SK-N-SH (cell line): ENCODE measurements at regions not wholly inside any gene's neighbourhood (a gene's known extent, or its start where the extent isn't known, plus 50 kb on each side); places are given as distances from the start of the nearest gene placed in this dataset.

Experiments
- CTCF ChIA-PET: fragments of 300-600, 350-600 bp; formaldehyde crosslinking; extraction: SDS; loops from one replicate; lab custom pipeline; 2021; lab: Yijun Ruan, JAX
- POLR2A ChIA-PET: fragments of 350-600 bp; sonication (Branson Sonifier 250); formaldehyde crosslinking; extraction: SDS; loops from one replicate; lab custom pipeline; 2020; ENCODE audit warnings: antibody characterized with exemption, inconsistent platforms; lab: Yijun Ruan, JAX
- DNase-seq: peaks from one replicate; pipeline ENCODE4 v3.0.0; 2012
- H2AFZ ChIP-seq: fragments of 200-600 bp; sonication (generic); 2 replicates; pipeline ENCODE4 v1.8.1; 2016; ENCODE audit warnings: antibody characterized with exemption, mild to moderate bottlenecking, low read depth
- H3F3A ChIP-seq: fragments of 200-600 bp; sonication (generic); replicated peaks from 2 replicates; pipeline ENCODE3; 2016; ENCODE audit warnings: antibody characterized with exemption, mild to moderate bottlenecking; ENCODE audit not compliant: insufficient read depth
- H3K27ac ChIP-seq, 2 experiments: fragments of 200-500 bp in 1 of 2; fragments of 200-600 bp in 1 of 2; sonication (Bioruptor generic) in 1 of 2; sonication (generic), shearing (Covaris generic) in 1 of 2; 2 replicates each; pipeline versions ENCODE4 v1.5.1 to v1.6.1; 2014 to 2016; ENCODE audit warnings: low read depth in 2 of 2, inconsistent platforms in 1 of 2, low read length in 1 of 2, mild to moderate bottlenecking in 1 of 2, mixed read lengths in 1 of 2
- H3K27me3 ChIP-seq: fragments of 200-600 bp; sonication (generic), shearing (Covaris generic); 2 replicates; pipeline ENCODE4 v1.6.1; 2016; ENCODE audit warnings: mixed run types; ENCODE audit not compliant: insufficient read depth
- H3K36me3 ChIP-seq, 2 experiments: fragments of 200-500 bp in 1 of 2; fragments of 200-600 bp in 1 of 2; sonication (Bioruptor generic) in 1 of 2; sonication (generic) in 1 of 2; replicated peaks in 1 of 2; 2 replicates each; pipeline versions ENCODE3 to v1.5.1; 2014 to 2016; ENCODE audit warnings: low read length in 1 of 2, mild to moderate bottlenecking in 1 of 2; ENCODE audit not compliant: insufficient read depth in 2 of 2, control insufficient read depth in 1 of 2
- H3K4me1 ChIP-seq, 2 experiments: fragments of 200-500 bp in 1 of 2; fragments of 200-600 bp in 1 of 2; sonication (Bioruptor generic) in 1 of 2; sonication (generic), shearing (Covaris generic) in 1 of 2; 2 replicates each; pipeline versions ENCODE4 v1.5.1 to v1.6.1; 2014 to 2016; ENCODE audit warnings: low read depth in 1 of 2, low read length in 1 of 2, mixed run types in 1 of 2; ENCODE audit not compliant: insufficient read depth in 2 of 2, control insufficient read depth in 1 of 2
- H3K4me2 ChIP-seq: fragments of 200-600 bp; sonication (generic), shearing (Covaris generic); 2 replicates; pipeline ENCODE4 v1.6.1; 2017; ENCODE audit warnings: mixed run types
- H3K4me3 ChIP-seq, 2 experiments: fragments of 200-500 bp in 1 of 2; fragments of 200-600 bp in 1 of 2; sonication (Bioruptor generic) in 1 of 2; sonication (generic), shearing (Covaris generic) in 1 of 2; 2 replicates each; pipeline versions ENCODE4 v1.5.1 to v1.8.1; 2014 to 2016; ENCODE audit warnings: low read depth in 2 of 2, inconsistent platforms in 1 of 2, low read length in 1 of 2, mild to moderate bottlenecking in 1 of 2, mixed read lengths in 1 of 2, moderate library complexity in 1 of 2
- H3K79me2 ChIP-seq: fragments of 200-600 bp; sonication (generic); 2 replicates; pipeline ENCODE4 v1.8.1; 2017; ENCODE audit warnings: mild to moderate bottlenecking; ENCODE audit not compliant: insufficient read depth
- H3K9ac ChIP-seq: fragments of 200-600 bp; sonication (generic); 2 replicates; pipeline ENCODE4 v1.6.1; 2017; ENCODE audit warnings: mixed run types
- H3K9me2 ChIP-seq: fragments of 200-600 bp; sonication (generic); 2 replicates; pipeline ENCODE4 v1.6.1; 2017; ENCODE audit warnings: mixed run types
- H3K9me3 ChIP-seq: fragments of 200-600 bp; sonication (generic); 2 replicates; pipeline ENCODE4 v1.6.1; 2017; ENCODE audit warnings: mixed run types, mild to moderate bottlenecking, moderate library complexity
- H4K20me1 ChIP-seq: fragments of 200-600 bp; sonication (generic); 2 replicates; pipeline ENCODE4 v1.6.1; 2017; ENCODE audit warnings: mild to moderate bottlenecking, mixed run types; ENCODE audit not compliant: insufficient read depth
- CHD2 ChIP-seq: fragments of 150-350 bp; IDR thresholded peaks from 2 replicates; pipeline ENCODE4 v1.6.1; 2018; ENCODE audit warnings: low read length; ENCODE audit not compliant: partially characterized antibody
- CTCF ChIP-seq: fragments of 200-600 bp; sonication (generic); IDR thresholded peaks from 2 replicates; pipeline ENCODE4 v1.6.1; 2017; ENCODE audit warnings: antibody characterized with exemption, mild to moderate bottlenecking, moderate library complexity
- ELF1 ChIP-seq: IDR thresholded peaks from 2 replicates; pipeline ENCODE4 v1.4.0; 2012
- EZH2phosphoT487 ChIP-seq: fragments of 200-600 bp; sonication (generic); IDR thresholded peaks from 2 replicates; pipeline ENCODE4 v1.6.1; 2017; ENCODE audit warnings: low read depth, mixed run types, mild to moderate bottlenecking, antibody characterized with exemption, moderate library complexity, borderline replicate concordance
- FOSL2 ChIP-seq: IDR thresholded peaks from 2 replicates; pipeline ENCODE4 v1.4.0; 2012; ENCODE audit warnings: low read depth, mild to moderate bottlenecking, moderate library complexity, borderline replicate concordance
- FOXJ3 ChIP-seq: sonication (generic); formaldehyde crosslinking; IDR thresholded peaks from 2 replicates; pipeline ENCODE4 v1.5.1; 2020; ENCODE audit warnings: mild to moderate bottlenecking, missing genetic modification reagents
- IRF3 ChIP-seq: fragments of 150-350 bp; IDR thresholded peaks from 2 replicates; pipeline ENCODE4 v1.6.1; 2016; ENCODE audit warnings: mild to moderate bottlenecking, low read depth, low read length
- MEF2A ChIP-seq: IDR thresholded peaks from 2 replicates; pipeline ENCODE4 v1.4.0; 2012; ENCODE audit warnings: low read depth, borderline replicate concordance
- MXI1 ChIP-seq: IDR thresholded peaks from 2 replicates; pipeline ENCODE4 v1.6.1; 2012; ENCODE audit warnings: mild to moderate bottlenecking, low read depth, low read length, improper control_type of control experiment
- NFIC ChIP-seq: IDR thresholded peaks from 2 replicates; pipeline ENCODE4 v1.4.0; 2012; ENCODE audit warnings: borderline replicate concordance
- NRF1 ChIP-seq: IDR thresholded peaks from 2 replicates; pipeline ENCODE4 v1.6.1; 2012; ENCODE audit warnings: low read depth, mild to moderate bottlenecking, low read length
- PBX3 ChIP-seq: IDR thresholded peaks from 2 replicates; pipeline ENCODE4; 2012
- RAD21 ChIP-seq: IDR thresholded peaks from 2 replicates; pipeline ENCODE4 v1.6.1; 2012; ENCODE audit warnings: mild to moderate bottlenecking, low read length
- RXRA ChIP-seq: IDR thresholded peaks from 2 replicates; pipeline ENCODE4 v1.4.0; 2012; ENCODE audit warnings: low read depth, mild to moderate bottlenecking, borderline replicate concordance
- SIN3A ChIP-seq: IDR thresholded peaks from 2 replicates; pipeline ENCODE4 v1.6.1; 2012; ENCODE audit warnings: low read depth, mild to moderate bottlenecking, low read length, moderate library complexity, borderline replicate concordance
- SMC3 ChIP-seq: IDR thresholded peaks from 2 replicates; pipeline ENCODE4 v1.6.1; 2012; ENCODE audit warnings: low read depth, low read length, improper control_type of control experiment
- TAF1 ChIP-seq: IDR thresholded peaks from 2 replicates; pipeline ENCODE4 v1.6.1; 2012; ENCODE audit warnings: low read depth, mild to moderate bottlenecking, low read length, moderate library complexity, borderline replicate concordance
- USF1 ChIP-seq: IDR thresholded peaks from 2 replicates; pipeline ENCODE4 v1.4.0; 2012; ENCODE audit warnings: low read depth, borderline replicate concordance
- YY1 ChIP-seq: IDR thresholded peaks from 2 replicates; pipeline ENCODE4 v1.4.0; 2012; ENCODE audit warnings: low read depth, mild to moderate bottlenecking
- WGBS: methylation state at CpG from one replicate; pipeline ENCODE4 v1.1.6; 2017; ENCODE audit warnings: low lambda C conversion rate; 5-methylcytosine and 5-hydroxymethylcytosine counted together

GRCh38 chr17:71633391-71633849 lies 487.4 kb upstream of the SOX9 start (continued):
- no peak for TF ChIP-seq IRF3
- no peak for TF ChIP-seq SIN3A
- no peak for TF ChIP-seq YY1
- TF ChIP-seq PBX3: peak; percentile 91
- no peak for TF ChIP-seq FOXJ3 (CRISPR knock-in tag)
- TF ChIP-seq SMC3: no peak
- TF ChIP-seq RAD21: peak; percentile 10; the same call in 1 of the 2 replicates
- TF ChIP-seq CHD2: no peak
- peak; percentile 95 for TF ChIP-seq FOSL2
- TF ChIP-seq MXI1: no peak
- 0 out of 2 replicates have a peak, but pooled peaks have one; percentile 12 for TF ChIP-seq TAF1
- peak; percentile 81 for TF ChIP-seq MEF2A
- TF ChIP-seq EZH2phosphoT487: no peak
- no peak for TF ChIP-seq ELF1
- peak; percentile 89 for TF ChIP-seq NFIC
- TF ChIP-seq, all 33 proteins: peak for 17

- no peaks in the 10 kb centered on the region for H3K79me2 ChIP-seq
- H3K9ac ChIP-seq: no peak overlapping the region
- no peaks in the 10 kb centered on the region for H3K27me3 ChIP-seq
- no peak overlapping the region for H3K4me2 ChIP-seq
- H3K9me2 ChIP-seq: no peaks in the 10 kb centered on the region
- TF ChIP-seq RAD21: no peak
- TF ChIP-seq MEF2A: no peak
- TF ChIP-seq RXRA: no peak
- TF ChIP-seq CTCF: no peak
- TF ChIP-seq CHD2: no peak
- no peak for TF ChIP-seq NRF1
- TF ChIP-seq SIN3A: no peak
- no peak for TF ChIP-seq FOSL2
- TF ChIP-seq USF1: no peak
- TF ChIP-seq, all 33 proteins: peak for 0
- no peak for DNase-seq
- POLR2A ChIA-PET: no interaction called here
- WGBS: 87% methylated on average over 1 of the region's 1 CpG
- Histone ChIP-seq H3K36me3 (no peaks in the 10 kb centered on the region), H3K4me3 (no peak overlapping the region), H3F3A (peaks cover 31% of the 10 kb centered on the region), H4K20me1 (no peaks in the 10 kb centered on the region), H3K9me3 (no peaks in the 10 kb centered on the region), H3K4me1 (peaks cover 11 to 33% of the 10 kb centered on the region in 2 experiments), H3K27ac (no peak overlapping the region; a peak in 2 of 4 replicates), H2AFZ (no peak overlapping the region)
- CTCF ChIA-PET: interaction anchor here (1.1 kb wide), 1 partner anchor 468 kb away, joined by 3 read pairs; no protein-coding TSS in a partner anchor
Measured at GRCh38 chr17:71634376-71634775, 486.4 kb upstream of the SOX9 start.
